CD4-positive, alpha-beta T cell (primary cell): ENCODE measurements at regions not wholly inside any gene's neighbourhood (a gene's known extent, or its start where the extent isn't known, plus 50 kb on each side); places are given as distances from the start of the nearest gene placed in this dataset.

Experiments
- ATAC-seq: fragments of 200-7000 bp; cut with Tn5 transposase; one replicate; pipeline ENCODE4 v1.10.0; 2022; ENCODE audit warnings: mild to moderate bottlenecking; ENCODE audit not compliant: poor library complexity
- CTCF ChIA-PET: fragments of 350-600 bp; sonication (Branson Sonifier 250); formaldehyde crosslinking; loops from one replicate; lab custom pipeline; 2021; ENCODE audit warnings: antibody characterized with exemption, inconsistent platforms; lab: Charles Lee
- POLR2A ChIA-PET: fragments of 350-600 bp; sonication (Branson Sonifier 250); formaldehyde crosslinking; loops from one replicate; lab custom pipeline; 2021; ENCODE audit warnings: antibody characterized with exemption, inconsistent platforms; lab: Charles Lee
- DNase-seq, 14 experiments: peaks; one replicate each; pipeline ENCODE4 v3.0.0-alpha.2; 2013 to 2020; ENCODE audit warnings: mixed read lengths in 2 of 14
- H3K27ac ChIP-seq, 2 donors: one replicate each; pipeline versions ENCODE4 v1.5.1 to v1.7.0; 2013; ENCODE audit warnings: low read length in 2 of 2, low read depth in 1 of 2, mild to moderate bottlenecking in 1 of 2
- H3K27me3 ChIP-seq, 2 experiments: 1 replicate in 1 of 2; 2 replicates in 1 of 2; pipeline versions ENCODE4 v1.6.1 to v1.7.0; 2013; ENCODE audit warnings: low read length in 2 of 2, control low read depth in 1 of 2, mild to moderate bottlenecking in 1 of 2, moderate library complexity in 1 of 2; ENCODE audit not compliant: insufficient read depth in 2 of 2, control insufficient read depth in 1 of 2
- H3K36me3 ChIP-seq: one replicate; pipeline ENCODE4 v1.6.1; 2013; ENCODE audit warnings: low read length, control low read depth; ENCODE audit not compliant: insufficient read depth
- H3K4me1 ChIP-seq: one replicate; pipeline ENCODE4 v1.6.1; 2013; ENCODE audit warnings: low read length, control low read depth; ENCODE audit not compliant: insufficient read depth
- H3K4me3 ChIP-seq: one replicate; pipeline ENCODE4 v1.5.1; 2013; ENCODE audit warnings: mild to moderate bottlenecking, low read length, moderate library complexity
- H3K9me3 ChIP-seq, 2 experiments: 1 replicate in 1 of 2; 2 replicates in 1 of 2; pipeline versions ENCODE4 v1.6.1 to v1.7.0; 2013; ENCODE audit warnings: low read length in 2 of 2, mild to moderate bottlenecking in 2 of 2, control low read depth in 1 of 2, moderate library complexity in 1 of 2; ENCODE audit not compliant: control insufficient read depth in 1 of 2, insufficient read depth in 1 of 2
- H3K27ac Mint-ChIP-seq: one replicate; pipeline ENCODE4 v1.8.0; 2020; ENCODE audit warnings: mixed read lengths
- H3K27me3 Mint-ChIP-seq: one replicate; pipeline ENCODE4 v1.8.0; 2021; ENCODE audit warnings: mixed read lengths
- H3K36me3 Mint-ChIP-seq: one replicate; pipeline ENCODE4 v1.8.0; 2021; ENCODE audit warnings: low read depth, mixed read lengths
- H3K4me1 Mint-ChIP-seq: one replicate; pipeline ENCODE4 v1.8.0; 2021; ENCODE audit warnings: low read depth, mixed read lengths
- H3K4me3 Mint-ChIP-seq: one replicate; pipeline ENCODE4 v1.8.0; 2020; ENCODE audit warnings: mild to moderate bottlenecking, mixed read lengths
- H3K9me3 Mint-ChIP-seq: one replicate; pipeline ENCODE4 v1.8.0; 2020; ENCODE audit warnings: mixed read lengths
- intact Hi-C, 2 experiments: fragments of 100-400 bp; cut with DNase I in 1 of 2; cut with micrococcal nuclease in 1 of 2; formaldehyde crosslinking; loops; one replicate each; pipeline versions ENCODE4 v1.15.1 to v1.9.0; 2023 to 2025; cut with DNase I, micrococcal nuclease
- TF ChIP-seq, protein P1 (sequence below): fragments of 200-600 bp; IDR thresholded peaks from one replicate; pipeline ENCODE4 v1.8.0; 2022; ENCODE audit warnings: antibody characterized with exemption, mild to moderate bottlenecking

DNA sequence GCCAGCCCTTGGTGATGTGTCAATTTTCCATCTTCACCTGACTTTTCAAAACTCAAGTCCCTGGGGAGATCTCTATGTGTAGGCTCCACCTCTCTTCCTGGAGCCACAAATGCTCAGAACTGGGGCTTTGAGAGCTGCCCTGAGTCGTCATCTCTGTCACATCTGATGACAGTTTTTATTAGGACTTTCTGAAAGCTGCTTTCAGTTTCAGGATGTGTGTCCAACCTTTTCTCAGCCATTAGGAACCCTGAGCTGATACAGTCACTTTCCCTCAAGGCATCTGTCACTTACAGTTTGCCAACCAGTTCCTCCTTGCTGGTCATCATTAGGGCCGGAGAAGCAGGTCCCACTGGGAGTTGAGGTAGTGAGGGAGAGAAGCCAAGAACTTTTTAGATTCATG lies 365.9 kb upstream of the CHD6 start:
- Mint-ChIP-seq H3K4me1 (no peaks in the 10 kb centered on the region), H3K9me3 (no peaks in the 10 kb centered on the region), H3K27ac (no peak overlapping the region), H3K4me3 (no peak overlapping the region), H3K36me3 (no peaks in the 10 kb centered on the region), H3K27me3 (no peaks in the 10 kb centered on the region)
- Histone ChIP-seq H3K27ac (no peak overlapping the region), H3K4me3 (no peak overlapping the region), H3K36me3 (no peaks in the 10 kb centered on the region), H3K9me3 (no peaks in the 10 kb centered on the region), H3K27me3 (no peaks in the 10 kb centered on the region), H3K4me1 (no peaks in the 10 kb centered on the region)
- intact Hi-C loops, result no loop called here
- ChIA-PET POLR2A (no interaction called here), CTCF (no interaction called here)
- DNase-seq, result no peak
- ATAC-seq, result no peak
- TF ChIP-seq, protein P1, sequence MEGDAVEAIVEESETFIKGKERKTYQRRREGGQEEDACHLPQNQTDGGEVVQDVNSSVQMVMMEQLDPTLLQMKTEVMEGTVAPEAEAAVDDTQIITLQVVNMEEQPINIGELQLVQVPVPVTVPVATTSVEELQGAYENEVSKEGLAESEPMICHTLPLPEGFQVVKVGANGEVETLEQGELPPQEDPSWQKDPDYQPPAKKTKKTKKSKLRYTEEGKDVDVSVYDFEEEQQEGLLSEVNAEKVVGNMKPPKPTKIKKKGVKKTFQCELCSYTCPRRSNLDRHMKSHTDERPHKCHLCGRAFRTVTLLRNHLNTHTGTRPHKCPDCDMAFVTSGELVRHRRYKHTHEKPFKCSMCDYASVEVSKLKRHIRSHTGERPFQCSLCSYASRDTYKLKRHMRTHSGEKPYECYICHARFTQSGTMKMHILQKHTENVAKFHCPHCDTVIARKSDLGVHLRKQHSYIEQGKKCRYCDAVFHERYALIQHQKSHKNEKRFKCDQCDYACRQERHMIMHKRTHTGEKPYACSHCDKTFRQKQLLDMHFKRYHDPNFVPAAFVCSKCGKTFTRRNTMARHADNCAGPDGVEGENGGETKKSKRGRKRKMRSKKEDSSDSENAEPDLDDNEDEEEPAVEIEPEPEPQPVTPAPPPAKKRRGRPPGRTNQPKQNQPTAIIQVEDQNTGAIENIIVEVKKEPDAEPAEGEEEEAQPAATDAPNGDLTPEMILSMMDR, result no peak

DNA sequence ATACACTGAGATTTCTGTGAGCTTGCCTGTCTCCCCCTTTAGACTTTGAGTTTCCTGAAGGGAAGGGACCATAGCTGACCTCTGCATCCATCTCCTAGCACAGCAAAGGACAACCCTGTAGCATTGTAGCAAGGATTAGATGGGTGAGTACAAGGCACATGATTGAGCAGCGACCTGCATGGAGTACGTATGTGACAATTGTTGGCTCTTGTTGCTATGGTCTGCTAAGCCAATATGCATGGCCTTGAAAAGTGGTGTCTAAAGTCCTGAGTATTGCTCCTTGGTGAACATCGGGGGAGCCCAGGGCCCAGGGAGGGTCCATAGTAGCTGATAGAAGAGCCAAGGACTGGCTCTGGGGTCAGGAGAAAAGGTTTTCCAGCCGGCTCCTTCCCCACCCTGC lies 365.0 kb upstream of the CHD6 start:
- CTCF ChIA-PET, result no interaction called here
- H3K27ac Mint-ChIP-seq, result no peak overlapping the region
- H3K4me3 ChIP-seq, result no peak overlapping the region
- H3K27me3 Mint-ChIP-seq, result no peaks in the 10 kb centered on the region
- ATAC-seq (no peak), DNase-seq (no peak)
- intact Hi-C loops, result no loop called here
- no peaks in the 10 kb centered on the region for H3K4me1 Mint-ChIP-seq
- no peaks in the 10 kb centered on the region for H3K9me3 Mint-ChIP-seq
- POLR2A ChIA-PET, result no interaction called here
- H3K27me3 ChIP-seq, result no peaks in the 10 kb centered on the region
- no peak overlapping the region for H3K4me3 Mint-ChIP-seq
- no peaks in the 10 kb centered on the region for H3K9me3 ChIP-seq
- H3K4me1 ChIP-seq, result no peaks in the 10 kb centered on the region
- no peaks in the 10 kb centered on the region for H3K36me3 Mint-ChIP-seq
- no peak overlapping the region for H3K27ac ChIP-seq
- TF ChIP-seq, protein P1, result no peak
- no peaks in the 10 kb centered on the region for H3K36me3 ChIP-seq

DNA sequence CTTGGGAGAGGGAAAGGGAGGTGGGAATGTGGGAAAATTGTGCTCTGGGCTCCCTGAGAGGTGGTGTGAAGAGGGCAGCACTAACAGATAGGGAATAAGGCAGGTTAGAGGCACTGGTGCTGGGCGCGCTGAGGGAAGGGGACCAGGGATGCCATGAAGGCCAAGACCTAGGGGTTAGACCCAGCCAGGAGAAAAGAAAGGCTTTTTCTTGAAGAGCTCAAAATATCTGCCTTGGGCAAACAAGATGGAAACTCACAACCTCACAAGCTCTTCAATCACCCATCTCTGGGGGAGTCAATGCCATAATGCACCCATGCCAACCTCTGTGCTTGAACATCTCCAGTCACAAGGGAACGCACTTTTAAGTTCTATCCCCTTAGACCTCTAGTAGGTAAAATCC lies 363.6 kb upstream of the CHD6 start:
- intact Hi-C loops, result no loop called here
- Mint-ChIP-seq H3K27me3 (no peaks in the 10 kb centered on the region), H3K27ac (no peak overlapping the region), H3K9me3 (no peaks in the 10 kb centered on the region), H3K4me1 (no peaks in the 10 kb centered on the region), H3K36me3 (no peaks in the 10 kb centered on the region), H3K4me3 (no peak overlapping the region)
- Histone ChIP-seq H3K27ac (no peak overlapping the region), H3K36me3 (no peaks in the 10 kb centered on the region), H3K9me3 (no peaks in the 10 kb centered on the region), H3K27me3 (no peaks in the 10 kb centered on the region), H3K4me3 (no peak overlapping the region), H3K4me1 (no peaks in the 10 kb centered on the region)
- DNase-seq, result no peak
- no peak for ATAC-seq
- TF ChIP-seq, protein P1, result no peak
- ChIA-PET POLR2A (no interaction called here), CTCF (no interaction called here)
